SJSA1 (cell line): ENCODE measurements at regions not wholly inside any gene's neighbourhood (a gene's known extent, or its start where the extent isn't known, plus 50 kb on each side); places are given as distances from the start of the nearest gene placed in this dataset.
A peak's percentile ranks its signal among the peaks of the same experiment; 100 is the strongest.

ENCODE experiments used
- DNase-seq, 2 experiments: peaks; one replicate each; pipeline ENCODE4 v3.0.0-alpha.2; 2015 to 2020; ENCODE audit warnings: low spot score in 2 of 2, low read depth in 1 of 2
- H3K27ac ChIP-seq: fragments of 250-450 bp; sonication (Bioruptor Pico); 2 replicates; pipeline ENCODE4 v1.5.1; 2020; ENCODE audit warnings: mild to moderate bottlenecking, moderate library complexity
- H3K27me3 ChIP-seq: fragments of 250-450 bp; sonication (Bioruptor Pico); replicated peaks from 2 replicates; pipeline ENCODE4 v1.5.1; 2020; ENCODE audit warnings: mild to moderate bottlenecking, moderate library complexity
- H3K36me3 ChIP-seq: fragments of 250-450 bp; sonication (Bioruptor Pico); 2 replicates; pipeline ENCODE4 v1.5.1; 2020; ENCODE audit warnings: mild to moderate bottlenecking
- H3K4me1 ChIP-seq: fragments of 250-450 bp; sonication (Bioruptor Pico); replicated peaks from 2 replicates; pipeline ENCODE4 v1.6.1; 2021; ENCODE audit warnings: mild to moderate bottlenecking
- H3K4me3 ChIP-seq: fragments of 250-450 bp; sonication (Bioruptor Pico); 2 replicates; pipeline ENCODE4 v1.5.1; 2020; ENCODE audit warnings: mild to moderate bottlenecking
- H3K9me3 ChIP-seq: fragments of 250-450 bp; sonication (Bioruptor Pico); replicated peaks from 2 replicates; pipeline ENCODE4 v1.5.1; 2020; ENCODE audit warnings: mild to moderate bottlenecking

DNA sequence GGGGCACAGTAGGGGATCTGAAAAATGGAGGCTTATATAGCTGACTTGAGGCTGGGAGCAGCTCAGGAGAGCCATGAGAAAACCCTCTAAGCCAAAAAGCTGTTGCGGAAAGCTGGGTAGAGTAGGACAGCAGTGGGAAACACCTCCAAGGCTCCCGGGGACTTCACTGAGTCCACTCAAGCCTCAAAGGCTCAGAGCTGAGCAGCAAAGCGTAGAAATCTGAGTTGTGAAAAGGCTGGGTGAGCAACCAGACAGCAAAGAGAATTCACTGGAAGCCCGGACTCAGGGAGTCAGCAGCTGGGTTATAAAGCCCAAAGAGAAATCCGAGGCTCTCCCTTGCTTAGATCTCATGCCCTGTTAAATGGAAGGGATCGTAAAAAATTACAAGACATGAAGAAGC lies 905.0 kb downstream of the EFNB2 start:
- H3K4me1 ChIP-seq: no peaks in the 10 kb centered on the region
- no peak overlapping the region for H3K27ac ChIP-seq
- H3K27me3 ChIP-seq: peaks cover 9% of the 10 kb centered on the region
- no peaks in the 10 kb centered on the region for H3K36me3 ChIP-seq
- DNase-seq: no peak
- no peak overlapping the region for H3K4me3 ChIP-seq
- H3K9me3 ChIP-seq: 0 out of 2 replicates have a peak, but pooled peaks cover 3% of the 10 kb centered on the region

DNA sequence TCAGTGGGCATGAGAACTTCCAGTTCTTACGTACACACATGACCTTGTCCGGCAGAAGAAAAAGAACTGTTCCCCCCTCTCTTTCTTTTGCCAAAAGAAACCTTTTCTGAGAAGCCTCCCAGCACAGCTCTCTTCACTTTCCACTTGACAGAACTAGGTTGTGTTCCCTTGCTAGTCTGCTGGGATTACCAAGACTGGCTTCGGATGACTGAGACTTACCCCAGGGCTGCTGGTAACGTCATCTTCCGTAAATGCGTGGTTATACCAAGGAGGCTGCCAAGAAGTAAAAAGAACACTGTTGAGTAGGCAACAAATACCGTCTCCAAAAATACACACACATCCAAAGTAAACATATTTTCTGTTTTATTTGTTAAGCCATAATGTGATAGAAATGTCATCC lies 908.2 kb downstream of the EFNB2 start:
- Histone ChIP-seq H3K27me3 (peaks cover 5% of the 10 kb centered on the region; the same call in 1 of the 2 replicates), H3K4me1 (no peaks in the 10 kb centered on the region), H3K36me3 (no peaks in the 10 kb centered on the region), H3K27ac (no peak overlapping the region), H3K9me3 (0 out of 2 replicates have a peak, but pooled peaks cover 3% of the 10 kb centered on the region), H3K4me3 (no peak overlapping the region)
- DNase-seq: no peak

DNA sequence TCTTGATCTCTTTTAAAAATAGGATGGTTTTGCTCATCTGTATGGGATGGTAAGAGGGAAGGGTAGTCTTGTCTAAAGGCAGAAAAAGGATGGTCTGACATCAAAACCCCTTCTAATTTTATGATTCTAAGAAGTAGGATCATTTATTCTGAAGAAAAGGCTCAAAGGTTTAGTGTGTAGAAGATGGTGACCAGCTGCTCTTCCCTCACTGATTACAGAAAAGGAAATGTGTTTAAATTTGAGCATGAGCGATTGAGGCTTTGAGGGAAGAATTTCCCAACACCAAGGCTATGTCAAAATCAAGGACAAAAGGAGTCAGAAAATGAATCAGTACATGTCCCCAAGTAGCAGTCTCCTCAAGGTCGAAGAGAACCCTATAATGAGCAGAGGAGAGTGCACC lies 909.8 kb downstream of the EFNB2 start:
- Histone ChIP-seq H3K4me1 (no peaks in the 10 kb centered on the region), H3K36me3 (no peaks in the 10 kb centered on the region), H3K4me3 (no peak overlapping the region), H3K27ac (no peak overlapping the region), H3K9me3 (0 out of 2 replicates have a peak, but pooled peaks cover 3% of the 10 kb centered on the region), H3K27me3 (peaks cover 10% of the 10 kb centered on the region; the same call in 1 of the 2 replicates)
- DNase-seq: no peak

DNA sequence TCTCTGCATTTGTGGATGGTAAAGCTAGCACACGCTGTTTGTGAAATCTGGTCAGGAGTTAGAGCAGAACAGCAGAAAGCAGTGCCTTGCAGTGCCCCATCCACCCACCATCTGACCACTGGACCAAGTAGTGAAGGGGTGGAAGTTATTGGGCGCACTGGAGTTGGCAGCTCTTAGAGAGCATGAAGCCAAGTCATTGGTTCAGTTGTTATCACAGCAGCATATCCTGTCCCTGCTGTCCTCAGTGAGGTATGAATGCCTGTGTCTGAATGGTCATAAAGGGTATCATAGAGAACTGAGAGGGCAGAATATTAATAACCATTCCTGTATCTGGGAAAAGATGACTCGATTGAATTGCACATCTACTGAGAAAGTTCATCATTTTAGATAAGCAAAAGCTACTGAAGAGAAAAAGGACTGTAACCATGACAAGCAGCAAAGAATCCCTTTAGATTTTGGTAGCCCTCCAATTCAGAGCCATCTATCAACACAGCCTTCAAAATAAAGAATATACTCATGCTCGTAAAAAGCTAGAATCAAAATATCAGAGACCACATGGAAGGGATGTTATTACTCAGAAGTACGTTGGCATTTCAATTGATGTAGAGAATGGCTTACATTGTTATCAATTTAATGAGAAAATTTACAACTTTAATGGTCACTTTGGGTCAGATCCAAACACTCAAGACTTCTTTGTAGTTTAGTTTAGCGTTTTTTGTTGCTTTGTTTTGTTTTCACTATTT lies 919.0 kb downstream of the EFNB2 start:
- Histone ChIP-seq H3K27ac (no peak overlapping the region), H3K9me3 (no peaks in the 10 kb centered on the region), H3K36me3 (no peaks in the 10 kb centered on the region), H3K27me3 (no peaks in the 10 kb centered on the region), H3K4me1 (peaks cover 26% of the 10 kb centered on the region), H3K4me3 (no peak overlapping the region)
- peak in 1 of 2 experiments; percentile 47 for DNase-seq

DNA sequence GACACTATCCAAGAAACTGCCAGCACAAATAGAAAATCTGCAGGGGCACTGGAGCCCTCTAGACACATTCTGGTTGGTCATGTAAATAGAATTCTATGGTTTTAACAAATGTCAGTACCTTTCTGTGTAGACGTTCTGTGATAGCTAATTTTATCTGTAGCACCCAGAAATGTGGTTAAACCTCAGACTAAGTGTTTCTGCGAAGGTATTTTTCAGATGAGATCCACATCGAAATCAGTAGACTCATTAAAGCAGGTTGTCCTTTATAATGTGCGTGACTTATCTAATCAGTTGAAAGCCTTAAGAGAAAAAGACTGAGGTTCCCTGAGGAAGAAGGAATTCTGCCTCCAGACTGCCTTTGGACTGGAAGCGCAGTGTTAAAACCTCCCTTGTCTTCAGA lies 922.9 kb downstream of the EFNB2 start:
- Histone ChIP-seq H3K27me3 (no peaks in the 10 kb centered on the region), H3K36me3 (no peaks in the 10 kb centered on the region), H3K27ac (no peak overlapping the region), H3K4me1 (peaks cover 35% of the 10 kb centered on the region), H3K9me3 (no peaks in the 10 kb centered on the region), H3K4me3 (no peak overlapping the region)
- DNase-seq: no peak

DNA sequence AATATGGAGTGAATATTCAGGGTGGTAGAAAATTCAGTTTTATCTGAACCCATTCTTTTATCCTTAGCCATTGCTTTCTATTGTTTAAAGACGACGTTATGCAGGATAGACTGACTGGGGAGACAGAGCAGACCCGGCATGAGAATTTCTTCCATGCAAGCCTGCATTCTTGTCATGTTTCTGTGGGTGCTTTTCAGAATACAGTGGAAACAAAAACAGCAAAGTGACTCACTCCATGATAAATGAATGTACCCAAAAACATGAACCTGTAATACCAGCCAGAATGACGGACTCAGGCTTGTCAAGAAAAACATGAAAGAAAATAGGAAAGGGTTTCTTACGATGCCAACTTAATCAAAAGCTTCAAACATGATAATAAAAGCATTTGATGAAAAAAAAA lies 924.0 kb downstream of the EFNB2 start:
- H3K27me3 ChIP-seq: no peaks in the 10 kb centered on the region
- H3K4me3 ChIP-seq: no peak overlapping the region
- H3K27ac ChIP-seq: peak overlapping the region; percentile 67
- H3K36me3 ChIP-seq: no peaks in the 10 kb centered on the region
- DNase-seq: peak; percentile 65 to 78
- no peaks in the 10 kb centered on the region for H3K9me3 ChIP-seq
- H3K4me1 ChIP-seq: peaks cover 31% of the 10 kb centered on the region

DNA sequence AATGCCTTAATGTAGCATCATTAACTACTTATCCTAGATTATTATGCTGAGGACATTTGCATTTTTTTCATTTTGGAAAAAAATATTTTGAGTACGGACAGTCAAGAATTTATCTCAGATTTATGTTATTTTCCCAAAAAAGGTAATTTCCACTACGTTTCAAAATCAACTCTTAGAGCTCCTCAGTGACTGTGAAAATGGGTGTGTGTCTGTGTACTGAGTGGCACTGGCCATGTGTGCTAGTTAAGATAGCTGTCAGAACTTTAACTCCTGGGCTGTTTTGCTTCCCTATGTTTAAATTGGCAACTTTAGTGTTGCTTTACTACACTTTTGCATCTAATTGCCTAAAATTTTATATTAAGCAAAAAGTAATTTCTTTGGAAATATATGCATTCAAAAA lies 927.4 kb downstream of the EFNB2 start:
- Histone ChIP-seq H3K27ac (no peak overlapping the region), H3K9me3 (no peaks in the 10 kb centered on the region), H3K4me1 (peaks cover 19% of the 10 kb centered on the region), H3K27me3 (no peaks in the 10 kb centered on the region), H3K4me3 (no peak overlapping the region), H3K36me3 (no peaks in the 10 kb centered on the region)
- DNase-seq: no peak

DNA sequence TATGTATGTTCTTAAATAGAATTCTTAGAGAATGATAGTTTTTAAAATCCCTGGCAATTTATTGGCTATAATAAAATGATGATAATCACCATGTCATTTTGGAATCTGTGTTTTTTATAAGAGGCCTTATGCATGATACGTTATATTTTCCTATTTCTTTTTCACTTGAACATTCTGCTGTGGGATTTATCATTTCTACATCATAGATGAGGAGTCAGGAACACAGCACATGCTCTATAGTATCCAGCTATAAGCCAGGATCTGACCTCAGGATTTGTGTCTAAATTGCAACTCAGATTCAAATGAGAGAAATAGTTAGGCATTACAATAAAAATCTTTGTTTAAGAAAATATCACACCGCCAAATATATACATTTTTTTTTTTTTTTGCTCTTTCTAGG lies 928.0 kb downstream of the EFNB2 start:
- no peaks in the 10 kb centered on the region for H3K36me3 ChIP-seq

DNA sequence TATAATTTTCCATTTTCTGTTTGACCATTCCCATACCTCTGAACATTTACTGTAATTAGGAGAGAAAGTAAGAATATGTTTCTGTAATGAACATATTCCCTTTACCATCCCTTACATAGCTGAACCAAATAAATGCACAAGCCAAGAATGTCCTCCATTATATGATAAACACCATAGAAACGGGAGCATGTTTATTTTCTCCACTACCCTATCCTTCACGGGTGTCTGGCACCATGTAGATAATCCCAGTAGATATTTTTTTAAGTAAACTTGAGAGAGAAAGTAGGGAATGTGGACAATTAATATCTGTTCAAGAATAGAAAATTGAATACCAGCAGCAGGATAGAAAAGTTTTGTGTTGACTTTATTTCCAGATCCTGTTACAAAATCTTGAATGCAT lies 928.4 kb downstream of the EFNB2 start:
- Histone ChIP-seq H3K9me3 (no peaks in the 10 kb centered on the region), H3K4me1 (peaks cover 13% of the 10 kb centered on the region), H3K36me3 (no peaks in the 10 kb centered on the region), H3K27me3 (no peaks in the 10 kb centered on the region), H3K27ac (no peak overlapping the region), H3K4me3 (no peak overlapping the region)
- no peak for DNase-seq

More for the DNA sequence above, 928.0 kb downstream of the EFNB2 start:
- Histone ChIP-seq H3K27ac (no peak overlapping the region), H3K27me3 (no peaks in the 10 kb centered on the region), H3K4me3 (no peak overlapping the region), H3K9me3 (no peaks in the 10 kb centered on the region), H3K4me1 (peaks cover 17% of the 10 kb centered on the region)
- DNase-seq: no peak

DNA sequence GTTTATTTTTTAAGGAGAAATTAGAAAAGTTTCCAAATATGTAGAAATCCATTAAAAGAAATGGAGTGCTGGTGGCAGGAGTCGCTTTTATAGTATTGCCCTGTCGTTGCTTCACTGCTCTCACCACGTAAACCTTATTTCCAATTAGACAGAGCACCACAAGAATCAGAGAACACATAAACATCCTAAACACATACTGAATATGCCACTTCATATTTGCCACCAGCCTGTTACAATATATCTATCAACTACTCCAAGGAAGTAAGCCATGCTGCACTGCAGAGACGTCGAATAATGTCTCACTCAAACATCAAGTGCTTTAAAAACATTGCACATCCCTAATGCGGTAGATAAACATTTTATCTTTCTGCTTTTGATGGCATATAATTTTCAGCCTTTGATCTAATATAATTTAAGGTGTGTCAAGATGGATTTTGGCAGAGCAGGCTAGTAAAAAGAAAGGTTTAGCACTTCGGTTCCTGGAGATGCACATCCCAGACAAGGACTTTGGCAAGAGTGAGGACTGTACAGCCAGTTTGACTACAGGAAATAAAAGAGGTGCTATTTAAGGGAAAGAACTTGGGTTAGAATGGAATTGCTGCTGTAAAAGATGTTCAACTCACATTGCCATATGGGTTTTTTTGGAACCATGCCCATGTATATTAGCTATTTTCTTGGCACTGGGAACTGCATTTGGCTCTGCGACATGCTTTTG lies 932.3 kb downstream of the EFNB2 start:
- Histone ChIP-seq H3K27me3 (no peaks in the 10 kb centered on the region), H3K36me3 (no peaks in the 10 kb centered on the region), H3K4me1 (no peaks in the 10 kb centered on the region), H3K4me3 (no peak overlapping the region), H3K27ac (no peak overlapping the region), H3K9me3 (no peaks in the 10 kb centered on the region)
- DNase-seq: no peak

DNA sequence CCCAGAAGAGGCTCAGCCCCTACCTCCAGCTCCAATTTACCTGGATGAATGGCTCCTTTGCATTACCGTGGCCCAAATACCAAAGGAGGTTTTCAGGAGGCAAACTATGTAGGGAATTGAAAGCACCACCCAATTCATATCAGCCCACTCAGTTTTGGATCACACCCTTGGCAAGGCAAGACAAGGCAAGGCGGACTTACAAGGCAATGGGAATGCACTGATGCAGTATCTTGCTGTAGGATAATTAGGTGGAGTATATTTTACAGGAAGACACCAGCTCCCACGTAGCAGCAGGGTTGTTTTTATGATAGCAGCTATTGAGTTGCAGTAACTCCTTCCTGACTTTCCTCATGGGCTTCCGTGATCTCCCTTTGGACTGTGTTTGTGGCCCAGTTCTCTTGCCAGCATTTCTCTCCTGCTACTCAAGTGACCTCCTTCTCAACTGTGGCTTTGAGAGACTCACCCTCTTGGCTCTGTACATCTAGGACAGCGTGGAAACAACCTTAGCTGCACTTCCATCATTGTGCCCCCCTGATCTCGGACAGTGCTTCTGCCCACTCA lies 935.9 kb downstream of the EFNB2 start:
- H3K27me3 ChIP-seq: no peaks in the 10 kb centered on the region
- no peak overlapping the region for H3K4me3 ChIP-seq
- no peak for DNase-seq
- no peaks in the 10 kb centered on the region for H3K4me1 ChIP-seq
- H3K9me3 ChIP-seq: no peaks in the 10 kb centered on the region
- no peak overlapping the region for H3K27ac ChIP-seq
- no peaks in the 10 kb centered on the region for H3K36me3 ChIP-seq

DNA sequence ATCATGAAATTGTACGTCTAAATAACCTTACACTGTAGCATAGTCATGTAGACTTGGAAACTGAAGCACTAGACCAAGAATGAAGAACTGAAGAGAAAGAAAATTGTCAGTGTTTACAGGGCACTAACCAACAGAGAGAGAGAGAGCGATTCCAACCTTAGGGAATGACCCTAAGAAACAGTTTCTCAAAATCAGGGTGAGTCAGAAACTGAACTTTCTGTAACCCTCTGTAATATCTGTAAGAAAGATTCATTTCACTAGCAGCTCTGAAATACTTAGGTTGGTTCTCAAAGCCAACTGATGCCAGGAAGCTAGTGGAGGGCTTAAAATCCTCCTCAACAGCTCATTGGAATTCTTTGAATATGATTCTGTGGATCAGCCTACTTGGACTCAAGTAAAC lies 936.9 kb downstream of the EFNB2 start:
- Histone ChIP-seq H3K9me3 (no peaks in the 10 kb centered on the region), H3K27me3 (no peaks in the 10 kb centered on the region), H3K4me1 (no peaks in the 10 kb centered on the region), H3K4me3 (no peak overlapping the region), H3K36me3 (no peaks in the 10 kb centered on the region), H3K27ac (no peak overlapping the region)
- no peak for DNase-seq

DNA sequence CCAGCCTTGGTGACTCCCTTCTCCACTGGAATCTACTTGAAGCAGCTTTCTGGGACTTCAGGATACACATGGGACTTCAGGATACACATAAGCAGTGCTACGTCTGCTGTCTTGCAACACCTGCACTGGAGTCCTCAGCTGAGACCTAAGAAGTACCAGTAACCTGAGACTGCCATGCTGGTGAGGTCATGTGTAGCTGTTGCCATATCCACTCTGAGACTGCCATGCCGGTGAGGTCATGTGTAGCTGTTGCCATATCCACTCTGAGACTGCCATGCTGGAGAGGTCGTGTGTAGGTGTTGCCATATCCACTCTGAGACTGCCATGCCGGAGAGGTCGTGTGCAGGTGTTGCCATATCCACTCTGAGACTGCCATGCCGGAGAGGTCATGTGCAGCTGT lies 937.9 kb downstream of the EFNB2 start:
- no peak for DNase-seq
- Histone ChIP-seq H3K36me3 (no peaks in the 10 kb centered on the region), H3K27ac (no peak overlapping the region)

DNA sequence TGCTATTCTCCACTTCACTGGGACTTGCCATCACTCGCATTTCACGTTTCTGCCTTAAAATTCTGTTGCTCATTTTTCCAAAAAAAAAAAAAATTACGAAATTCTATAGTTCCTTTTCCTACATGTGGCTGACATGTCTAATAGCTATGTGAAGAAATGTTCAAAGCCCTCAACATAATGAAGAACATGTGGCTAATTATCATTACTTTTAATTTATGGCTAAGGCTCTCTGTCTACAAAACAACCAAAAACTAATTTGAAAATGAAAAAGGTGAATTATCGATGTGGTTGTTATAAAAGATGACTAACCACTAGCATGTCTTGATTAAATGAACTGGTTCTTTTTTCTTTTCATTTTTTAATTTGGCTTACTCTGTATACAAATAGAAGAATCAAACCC lies 940.0 kb downstream of the EFNB2 start:
- no peak overlapping the region for H3K27ac ChIP-seq
- DNase-seq: no peak
- H3K36me3 ChIP-seq: no peaks in the 10 kb centered on the region
- no peaks in the 10 kb centered on the region for H3K4me1 ChIP-seq
- no peak overlapping the region for H3K4me3 ChIP-seq
- 0 out of 2 replicates have a peak, but pooled peaks cover 5% of the 10 kb centered on the region for H3K27me3 ChIP-seq
- no peaks in the 10 kb centered on the region for H3K9me3 ChIP-seq

More for the DNA sequence above, 937.9 kb downstream of the EFNB2 start:
- H3K9me3 ChIP-seq: no peaks in the 10 kb centered on the region
- no peaks in the 10 kb centered on the region for H3K4me1 ChIP-seq
- no peak overlapping the region for H3K4me3 ChIP-seq
- H3K27me3 ChIP-seq: 0 out of 2 replicates have a peak, but pooled peaks cover 5% of the 10 kb centered on the region
